ENCODE measurements at regions not wholly inside any gene's neighbourhood (a gene's known extent, or its start where the extent isn't known, plus 50 kb on each side); places are given as distances from the start of the nearest gene placed in this dataset.

- intact Hi-C loops (cut with DNase I), result no loop called here
- ATAC-seq, result no peak
- Histone ChIP-seq H3K27ac (no peak overlapping the region), H3K36me3 (no peaks in the 10 kb centered on the region), H3K9me3 (no peaks in the 10 kb centered on the region), H3K4me3 (no peak overlapping the region), H3K27me3 (no peaks in the 10 kb centered on the region), H3K4me1 (no peaks in the 10 kb centered on the region)
- no peak for DNase-seq
- 34 to 47% methylated on average over 3 of the region's 3 CpGs for WGBS, 2 donors
- FAIRE-seq, result no peak
- TF ChIP-seq, protein P1, sequence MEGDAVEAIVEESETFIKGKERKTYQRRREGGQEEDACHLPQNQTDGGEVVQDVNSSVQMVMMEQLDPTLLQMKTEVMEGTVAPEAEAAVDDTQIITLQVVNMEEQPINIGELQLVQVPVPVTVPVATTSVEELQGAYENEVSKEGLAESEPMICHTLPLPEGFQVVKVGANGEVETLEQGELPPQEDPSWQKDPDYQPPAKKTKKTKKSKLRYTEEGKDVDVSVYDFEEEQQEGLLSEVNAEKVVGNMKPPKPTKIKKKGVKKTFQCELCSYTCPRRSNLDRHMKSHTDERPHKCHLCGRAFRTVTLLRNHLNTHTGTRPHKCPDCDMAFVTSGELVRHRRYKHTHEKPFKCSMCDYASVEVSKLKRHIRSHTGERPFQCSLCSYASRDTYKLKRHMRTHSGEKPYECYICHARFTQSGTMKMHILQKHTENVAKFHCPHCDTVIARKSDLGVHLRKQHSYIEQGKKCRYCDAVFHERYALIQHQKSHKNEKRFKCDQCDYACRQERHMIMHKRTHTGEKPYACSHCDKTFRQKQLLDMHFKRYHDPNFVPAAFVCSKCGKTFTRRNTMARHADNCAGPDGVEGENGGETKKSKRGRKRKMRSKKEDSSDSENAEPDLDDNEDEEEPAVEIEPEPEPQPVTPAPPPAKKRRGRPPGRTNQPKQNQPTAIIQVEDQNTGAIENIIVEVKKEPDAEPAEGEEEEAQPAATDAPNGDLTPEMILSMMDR (IDR thresholded peaks at IDR 0.05), result no peak
These were observed 149.4 kb upstream of the MLN start for GRCh38 chr6:33953171-33953570.

GRCh38 chr6:33952016-33952415 lies 148.2 kb upstream of the MLN start:
- H3K27ac ChIP-seq, result no peak overlapping the region
- TF ChIP-seq, protein P1 (IDR thresholded peaks at IDR 0.05), result no peak
- ATAC-seq (no peak), DNase-seq (no peak), FAIRE-seq (no peak)
- H3K4me1 ChIP-seq, result no peaks in the 10 kb centered on the region
- H3K36me3 ChIP-seq, result no peaks in the 10 kb centered on the region
- WGBS, 2 donors, result 48 to 73% methylated on average over 4 of the region's 4 CpGs
- H3K9me3 ChIP-seq, result no peaks in the 10 kb centered on the region
- intact Hi-C loops (cut with DNase I), result no loop called here
- H3K27me3 ChIP-seq, result no peaks in the 10 kb centered on the region
- H3K4me3 ChIP-seq, result no peak overlapping the region

- H3K27me3 ChIP-seq, result no peaks in the 10 kb centered on the region
- no peak overlapping the region for H3K4me3 ChIP-seq
- FAIRE-seq, result no peak
- WGBS, 2 donors, result 77 to 81% methylated on average over 23 to 25 of the region's 25 CpGs
- DNase-seq, result peak in 1 of 6 donors; percentile 41
- H3K4me1 ChIP-seq, result no peaks in the 10 kb centered on the region
- no peaks in the 10 kb centered on the region for H3K9me3 ChIP-seq
- ATAC-seq, result no peak
- intact Hi-C loops (cut with DNase I), result no loop called here
- TF ChIP-seq, protein P1 (IDR thresholded peaks at IDR 0.05), result no peak
- H3K36me3 ChIP-seq, result no peaks in the 10 kb centered on the region
- no peak overlapping the region for H3K27ac ChIP-seq
These were observed 147.4 kb upstream of the MLN start for GRCh38 chr6:33950891-33951889.

- FAIRE-seq (no peak), ATAC-seq (peak in 1 of 4 donors; percentile 58), DNase-seq (no peak)
- TF ChIP-seq, protein P1 (IDR thresholded peaks at IDR 0.05), result no peak
- WGBS, 2 donors, result 37 to 58% methylated on average over 2 of the region's 2 CpGs
- Histone ChIP-seq H3K4me3 (no peak overlapping the region), H3K27me3 (no peaks in the 10 kb centered on the region), H3K36me3 (no peaks in the 10 kb centered on the region), H3K27ac (no peak overlapping the region), H3K4me1 (no peaks in the 10 kb centered on the region), H3K9me3 (no peaks in the 10 kb centered on the region)
- intact Hi-C loops (cut with DNase I), result no loop called here
These were observed 146.7 kb upstream of the MLN start for GRCh38 chr6:33950472-33950881.

DNA sequence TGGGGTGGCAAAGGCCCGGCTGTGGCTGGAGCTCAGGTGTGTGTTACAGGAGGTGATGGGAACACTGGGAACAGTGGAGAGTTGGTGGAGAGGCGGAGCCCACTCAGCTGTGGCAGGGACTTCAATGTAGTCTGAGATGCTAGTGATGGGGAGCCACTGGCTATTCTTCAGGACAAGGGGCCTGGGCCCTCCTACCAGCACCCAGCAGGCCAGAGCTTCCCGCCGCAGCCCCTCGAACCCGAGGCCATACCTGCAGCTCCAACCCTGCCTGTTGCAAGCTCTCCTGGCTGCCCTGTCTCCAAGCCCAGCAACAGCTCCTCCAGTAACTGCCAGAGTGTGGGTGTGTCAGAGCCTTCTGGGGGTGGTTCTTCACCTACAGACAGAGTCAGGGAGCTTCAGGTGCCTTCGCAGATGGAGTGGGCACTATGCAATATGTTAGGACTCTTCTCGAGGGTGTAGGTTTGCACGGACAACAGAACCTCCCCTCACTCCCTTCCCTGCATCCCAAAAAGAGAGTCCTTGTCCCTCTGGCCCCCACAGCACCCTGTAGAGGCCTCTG lies 146.2 kb upstream of the MLN start:
- Histone ChIP-seq H3K9me3 (no peaks in the 10 kb centered on the region), H3K4me1 (no peaks in the 10 kb centered on the region), H3K36me3 (no peaks in the 10 kb centered on the region), H3K27ac (no peak overlapping the region), H3K27me3 (no peaks in the 10 kb centered on the region), H3K4me3 (no peak overlapping the region)
- FAIRE-seq, result no peak
- DNase-seq, result no peak
- WGBS, 2 donors, result 72 to 85% methylated on average over 9 of the region's 9 CpGs
- TF ChIP-seq, protein P1 (IDR thresholded peaks at IDR 0.05), result no peak
- ATAC-seq, result no peak
- intact Hi-C loops (cut with DNase I), result no loop called here

Measured in pancreas (tissue), 10 donors.